Endothelial cell of umbilical vein (primary cell): ENCODE measurements at regions not wholly inside any gene's neighbourhood (a gene's known extent, or its start where the extent isn't known, plus 50 kb on each side); places are given as distances from the start of the nearest gene placed in this dataset.

Experiments used
- BruUV-seq: library from RNA; stranded (reverse); fragments of 400-500 nt; replicated peaks from 2 replicates; lab custom pipeline; 2021; lab: Mats Ljungman, UMichigan
- CTCF ChIA-PET: fragments of 300-600, 350-600 bp; sonication (Branson Sonifier 250); formaldehyde crosslinking; loops from one replicate; lab custom pipeline; 2021; ENCODE audit warnings: antibody characterized with exemption, inconsistent platforms; lab: Charles Lee
- POLR2A ChIA-PET: fragments of 300-600, 350-600 bp; sonication (Branson Sonifier 250); formaldehyde crosslinking; loops from one replicate; lab custom pipeline; 2021; ENCODE audit warnings: antibody characterized with exemption, inconsistent platforms; lab: Charles Lee
- DNase-seq: peaks from one replicate; pipeline ENCODE4 v3.0.0-alpha.2; 2011; ENCODE audit warnings: low read depth, low spot score
- FAIRE-seq: peaks from 2 replicates; lab custom pipeline; 2011; peaks lifted over from hg19 to GRCh38; lab: Jason Lieb, UNC
- H2AFZ ChIP-seq: 2 replicates; pipeline ENCODE4 v1.6.0; 2012; ENCODE audit warnings: low read depth, low read length, control low read depth, inconsistent platforms
- H3K27ac ChIP-seq: 2 replicates; pipeline ENCODE4 v1.5.1; 2011; ENCODE audit warnings: low read depth, mild to moderate bottlenecking, control low read depth, low read length, moderate library complexity; ENCODE audit not compliant: insufficient read depth
- H3K27me3 ChIP-seq, 2 experiments: 2 replicates each; pipeline versions ENCODE4 v1.6.0 to v1.6.1; 2011; ENCODE audit warnings: low read length in 2 of 2, mixed read lengths in 1 of 2; ENCODE audit not compliant: control insufficient read depth in 2 of 2, insufficient read depth in 2 of 2
- H3K36me3 ChIP-seq, 2 experiments: 2 replicates in 1 of 2; 3 replicates in 1 of 2; pipeline ENCODE4 v1.5.1; 2011; ENCODE audit warnings: low read length in 2 of 2, mild to moderate bottlenecking in 1 of 2, moderate library complexity in 1 of 2; ENCODE audit not compliant: control insufficient read depth in 2 of 2, insufficient read depth in 2 of 2; ENCODE audit errors: extremely low read depth in 1 of 2
- H3K4me1 ChIP-seq: 3 replicates; pipeline ENCODE4 v1.5.1; 2011; ENCODE audit warnings: mild to moderate bottlenecking, low read length; ENCODE audit not compliant: control insufficient read depth, insufficient read depth; ENCODE audit errors: extremely low read depth
- H3K4me2 ChIP-seq: 2 replicates; pipeline ENCODE4 v1.6.1; 2011; ENCODE audit warnings: low read length, control low read depth, mixed read lengths; ENCODE audit not compliant: insufficient read depth
- H3K4me3 ChIP-seq, 3 experiments: fragments of 200-600 bp in 1 of 3; sonication (generic), shearing (Covaris generic) in 1 of 3; replicated peaks in 1 of 3; 2 replicates each; pipeline ENCODE4 v1.5.1; 2011 to 2016; ENCODE audit warnings: control low read depth in 3 of 3, low read length in 3 of 3, mild to moderate bottlenecking in 2 of 3, inconsistent platforms in 1 of 3, low read depth in 1 of 3, moderate library complexity in 1 of 3; ENCODE audit not compliant: insufficient read depth in 1 of 3
- H3K79me2 ChIP-seq: 2 replicates; pipeline ENCODE4 v1.6.0; 2012; ENCODE audit warnings: low read length, inconsistent platforms; ENCODE audit not compliant: control insufficient read depth, insufficient read depth
- H3K9ac ChIP-seq: replicated peaks from 2 replicates; pipeline ENCODE3; 2011; ENCODE audit warnings: low read length, control low read depth; ENCODE audit not compliant: insufficient read depth; ENCODE audit errors: extremely low read depth
- H3K9me1 ChIP-seq: replicated peaks from 3 replicates; pipeline ENCODE4 v1.6.0; 2011; ENCODE audit warnings: mild to moderate bottlenecking, low read length; ENCODE audit not compliant: control insufficient read depth, insufficient read depth; ENCODE audit errors: extremely low read depth
- H3K9me3 ChIP-seq: replicated peaks from 2 replicates; pipeline ENCODE4 v1.5.1; 2012; ENCODE audit warnings: low read length, inconsistent platforms; ENCODE audit not compliant: control insufficient read depth, insufficient read depth
- H4K20me1 ChIP-seq: replicated peaks from 2 replicates; pipeline ENCODE3; 2011; ENCODE audit warnings: mild to moderate bottlenecking, low read length; ENCODE audit not compliant: control insufficient read depth, insufficient read depth; ENCODE audit errors: extremely low read depth
- CTCF ChIP-seq, 2 donors: IDR thresholded peaks; 1 replicate in 1 of 2; 2 replicates in 1 of 2; pipeline ENCODE4 v1.5.1; 2011; ENCODE audit warnings: low read length in 2 of 2, mild to moderate bottlenecking in 2 of 2, moderate library complexity in 2 of 2, control low read depth in 1 of 2, inconsistent platforms in 1 of 2, low read depth in 1 of 2; ENCODE audit not compliant: insufficient read depth in 1 of 2; ENCODE audit errors: extremely low read depth in 1 of 2
- FOS ChIP-seq: IDR thresholded peaks from 2 replicates; pipeline ENCODE4 v1.6.1; 2011; ENCODE audit warnings: mild to moderate bottlenecking, low read length, moderate library complexity, borderline replicate concordance; ENCODE audit not compliant: insufficient read depth
- GATA2 ChIP-seq: IDR thresholded peaks from 2 replicates; pipeline ENCODE4 v1.7.0; 2011; ENCODE audit warnings: low read depth, mild to moderate bottlenecking, moderate library complexity, mixed read lengths, low read length; ENCODE audit not compliant: insufficient read length, insufficient read depth
- JUN ChIP-seq: IDR thresholded peaks from 2 replicates; pipeline ENCODE4 v1.6.1; 2011; ENCODE audit warnings: borderline replicate concordance, low read depth; ENCODE audit not compliant: insufficient read length, insufficient read depth
- MAX ChIP-seq: IDR thresholded peaks from 2 replicates; pipeline ENCODE4 v1.6.1; 2011; ENCODE audit not compliant: insufficient read depth, insufficient read length
- MYC ChIP-seq: IDR thresholded peaks from one replicate; pipeline ENCODE4 v1.6.1; 2011; ENCODE audit warnings: mild to moderate bottlenecking, low read depth, low read length
- POLR2A ChIP-seq: IDR thresholded peaks from 2 replicates; pipeline ENCODE4 v1.6.1; 2012; ENCODE audit warnings: low read depth, mild to moderate bottlenecking, control low read depth, low read length
- POLR2AphosphoS5 ChIP-seq: IDR thresholded peaks from 2 replicates; pipeline ENCODE4 v1.6.1; 2012; ENCODE audit warnings: low read depth, mild to moderate bottlenecking, control low read depth, low read length, moderate library complexity; ENCODE audit not compliant: insufficient read depth
- dilution Hi-C: fragments of 300-500 bp; cut with MboI; formaldehyde crosslinking; loops from one replicate; pipeline ENCODE4 v1.15.0; 2019; ENCODE audit warnings: low sequenced_read_pairs; ENCODE audit not compliant: extremely low pct_ligation_motif_present
- intact Hi-C: fragments of 100-400 bp; cut with micrococcal nuclease; formaldehyde crosslinking; loops from one replicate; pipeline ENCODE4 v1.10.0; 2022

- BruUV-seq = no TSS peak
- no peak for FAIRE-seq
- CTCF ChIA-PET = interaction anchor here (2.9 kb wide), 1 partner anchor 13 kb away, joined by 21 read pairs; no protein-coding TSS in a partner anchor
Measured at GRCh38 chr13:31922724-31923123, 108.8 kb upstream of the FRY start.

GRCh38 chr13:31923134-31923763 lies 108.3 kb upstream of the FRY start:
- no peak overlapping the region for H2AFZ ChIP-seq
- no peak for DNase-seq
- H3K9me3 ChIP-seq = no peaks in the 10 kb centered on the region
- H3K79me2 ChIP-seq = no peaks in the 10 kb centered on the region
- ChIA-PET CTCF (interaction anchor here (2.9 kb wide), 1 partner anchor 13 kb away, joined by 21 read pairs; no protein-coding TSS in a partner anchor), POLR2A (interaction anchor here (0.8 kb wide), 1 partner anchor 648 kb away, joined by 3 read pairs; no protein-coding TSS in a partner anchor)
- intact Hi-C loops (no loop called here), dilution Hi-C loops (no loop called here)
- no peaks in the 10 kb centered on the region for H4K20me1 ChIP-seq
- no peak for FAIRE-seq
- H3K4me1 ChIP-seq = no peaks in the 10 kb centered on the region
- H3K27ac ChIP-seq = no peak overlapping the region
- BruUV-seq = no TSS peak
- no peaks in the 10 kb centered on the region for H3K9me1 ChIP-seq
- no peak overlapping the region for H3K9ac ChIP-seq
- no peak overlapping the region for H3K4me2 ChIP-seq
- H3K36me3 ChIP-seq = no peaks in the 10 kb centered on the region
- no peak overlapping the region for H3K4me3 ChIP-seq
- TF ChIP-seq MAX = no peak
- TF ChIP-seq CTCF (IDR thresholded peaks at IDR 0.05; ENCODE audit: extremely low read depth in 1 of 2, insufficient read depth in 1 of 2, low read depth in 1 of 2, low read length in 2 of 2) = no peak
- TF ChIP-seq POLR2AphosphoS5 = no peak
- no peak for TF ChIP-seq JUN
- no peak for TF ChIP-seq GATA2
- TF ChIP-seq FOS = no peak
- no peaks in the 10 kb centered on the region for H3K27me3 ChIP-seq

More at GRCh38 chr13:31922724-31923123, 108.8 kb upstream of the FRY start:
- H3K27me3 ChIP-seq = no peaks in the 10 kb centered on the region
- no peaks in the 10 kb centered on the region for H3K9me1 ChIP-seq
- H2AFZ ChIP-seq = no peak overlapping the region
- H3K9ac ChIP-seq = no peak overlapping the region
- POLR2A ChIA-PET = no interaction called here
- dilution Hi-C loops = no loop called here
- no peak for DNase-seq
- H3K79me2 ChIP-seq = no peaks in the 10 kb centered on the region
- H3K9me3 ChIP-seq = no peaks in the 10 kb centered on the region
- intact Hi-C loops = no loop called here
- H3K27ac ChIP-seq = no peak overlapping the region
- H3K4me3 ChIP-seq = no peak overlapping the region
- H4K20me1 ChIP-seq = no peaks in the 10 kb centered on the region
- no peak overlapping the region for H3K4me2 ChIP-seq
- TF ChIP-seq MYC (no peak), MAX (no peak), POLR2A (no peak), FOS (no peak), JUN (no peak), POLR2AphosphoS5 (no peak), GATA2 (no peak)
- H3K36me3 ChIP-seq = no peaks in the 10 kb centered on the region
- H3K4me1 ChIP-seq = no peaks in the 10 kb centered on the region
